SJCRH30 (cell line): ENCODE measurements at regions not wholly inside any gene's neighbourhood (a gene's known extent, or its start where the extent isn't known, plus 50 kb on each side); places are given as distances from the start of the nearest gene placed in this dataset.
A peak's percentile ranks its signal among the peaks of the same experiment; 100 is the strongest.

Source experiments
- DNase-seq, 2 experiments: peaks; one replicate each; pipeline ENCODE4 v3.0.0-alpha.2; 2015 to 2020
- H3K27ac ChIP-seq: fragments of 250-450 bp; sonication (Bioruptor Pico); 2 replicates; pipeline ENCODE4 v1.5.1; 2020; ENCODE audit warnings: mild to moderate bottlenecking, moderate library complexity
- H3K27me3 ChIP-seq: fragments of 250-450 bp; sonication (Bioruptor Pico); 2 replicates; pipeline ENCODE4 v1.5.1; 2020; ENCODE audit warnings: mild to moderate bottlenecking, moderate library complexity
- H3K36me3 ChIP-seq: fragments of 250-450 bp; sonication (Bioruptor Pico); 2 replicates; pipeline ENCODE4 v1.5.1; 2020; ENCODE audit warnings: mild to moderate bottlenecking, moderate library complexity
- H3K4me1 ChIP-seq: fragments of 250-450 bp; sonication (Bioruptor Pico); 2 replicates; pipeline ENCODE4 v1.5.1; 2020; ENCODE audit warnings: mild to moderate bottlenecking, moderate library complexity
- H3K4me3 ChIP-seq: fragments of 250-450 bp; sonication (Bioruptor Pico); 2 replicates; pipeline ENCODE4 v1.5.1; 2020; ENCODE audit warnings: mild to moderate bottlenecking, moderate library complexity
- H3K9me3 ChIP-seq: fragments of 250-450 bp; sonication (Bioruptor Pico); replicated peaks from 2 replicates; pipeline ENCODE4 v1.5.1; 2020; ENCODE audit warnings: mild to moderate bottlenecking, moderate library complexity

GRCh38 chr14:22071006-22071405, 397.4 kb upstream of the OR4E1 start:
- Histone ChIP-seq H3K4me1 (no peaks in the 10 kb centered on the region), H3K36me3 (no peaks in the 10 kb centered on the region), H3K27me3 (no peaks in the 10 kb centered on the region), H3K4me3 (no peak overlapping the region), H3K27ac (no peak overlapping the region), H3K9me3 (no peaks in the 10 kb centered on the region)
- no peak for DNase-seq

- H3K27me3 ChIP-seq, result no peaks in the 10 kb centered on the region
- no peaks in the 10 kb centered on the region for H3K9me3 ChIP-seq
- no peak overlapping the region for H3K27ac ChIP-seq
- no peaks in the 10 kb centered on the region for H3K4me1 ChIP-seq
- H3K36me3 ChIP-seq, result no peaks in the 10 kb centered on the region
- peak in 1 of 2 experiments; percentile 2 for DNase-seq
- H3K4me3 ChIP-seq, result no peak overlapping the region
Observed at GRCh38 chr14:22070119-22070982, 396.7 kb upstream of the OR4E1 start.

GRCh38 chr14:22065347-22065746, 391.7 kb upstream of the OR4E1 start:
- no peaks in the 10 kb centered on the region for H3K9me3 ChIP-seq
- H3K27me3 ChIP-seq, result no peaks in the 10 kb centered on the region
- no peak for DNase-seq
- H3K27ac ChIP-seq, result no peak overlapping the region
- no peaks in the 10 kb centered on the region for H3K4me1 ChIP-seq
- H3K4me3 ChIP-seq, result no peak overlapping the region
- H3K36me3 ChIP-seq, result no peaks in the 10 kb centered on the region

- DNase-seq, result no peak
- no peaks in the 10 kb centered on the region for H3K36me3 ChIP-seq
- 0 out of 2 replicates have a peak, but pooled peaks cover 4% of the 10 kb centered on the region for H3K27me3 ChIP-seq
- no peak overlapping the region for H3K27ac ChIP-seq
- no peak overlapping the region for H3K4me3 ChIP-seq
- no peaks in the 10 kb centered on the region for H3K4me1 ChIP-seq
- 0 out of 2 replicates have a peak, but pooled peaks cover 3% of the 10 kb centered on the region for H3K9me3 ChIP-seq
Observed at GRCh38 chr14:22059201-22059600, 385.6 kb upstream of the OR4E1 start.

- no peak for DNase-seq
- Histone ChIP-seq H3K27ac (no peak overlapping the region), H3K9me3 (0 out of 2 replicates have a peak, but pooled peaks cover 3% of the 10 kb centered on the region), H3K36me3 (no peaks in the 10 kb centered on the region), H3K27me3 (0 out of 2 replicates have a peak, but pooled peaks cover 4% of the 10 kb centered on the region), H3K4me3 (no peak overlapping the region), H3K4me1 (no peaks in the 10 kb centered on the region)
Observed at GRCh38 chr14:22052795-22053194, 379.2 kb upstream of the OR4E1 start.

GRCh38 chr14:22047115-22047514, 373.5 kb upstream of the OR4E1 start:
- DNase-seq, result peak in 1 of 2 experiments; percentile 12
- Histone ChIP-seq H3K9me3 (no peaks in the 10 kb centered on the region), H3K4me1 (no peaks in the 10 kb centered on the region), H3K4me3 (no peak overlapping the region), H3K36me3 (no peaks in the 10 kb centered on the region), H3K27ac (no peak overlapping the region), H3K27me3 (no peaks in the 10 kb centered on the region)

GRCh38 chr14:22046063-22046462, 372.4 kb upstream of the OR4E1 start:
- H3K4me1 ChIP-seq, result no peaks in the 10 kb centered on the region
- H3K4me3 ChIP-seq, result no peak overlapping the region
- H3K27ac ChIP-seq, result no peak overlapping the region
- no peaks in the 10 kb centered on the region for H3K9me3 ChIP-seq
- no peak for DNase-seq
- no peaks in the 10 kb centered on the region for H3K36me3 ChIP-seq
- no peaks in the 10 kb centered on the region for H3K27me3 ChIP-seq

- Histone ChIP-seq H3K9me3 (no peaks in the 10 kb centered on the region), H3K36me3 (no peaks in the 10 kb centered on the region), H3K4me1 (no peaks in the 10 kb centered on the region), H3K27ac (no peak overlapping the region), H3K4me3 (no peak overlapping the region), H3K27me3 (no peaks in the 10 kb centered on the region)
- no peak for DNase-seq
Observed at GRCh38 chr14:22044193-22044592, 370.6 kb upstream of the OR4E1 start.

- no peaks in the 10 kb centered on the region for H3K4me1 ChIP-seq
- no peaks in the 10 kb centered on the region for H3K9me3 ChIP-seq
- H3K27ac ChIP-seq, result no peak overlapping the region
- H3K27me3 ChIP-seq, result no peaks in the 10 kb centered on the region
- DNase-seq, result no peak
- no peaks in the 10 kb centered on the region for H3K36me3 ChIP-seq
- H3K4me3 ChIP-seq, result no peak overlapping the region
Observed at GRCh38 chr14:22040781-22041125, 367.1 kb upstream of the OR4E1 start.

- no peaks in the 10 kb centered on the region for H3K27me3 ChIP-seq
- H3K9me3 ChIP-seq, result no peaks in the 10 kb centered on the region
- no peak overlapping the region for H3K4me3 ChIP-seq
- no peak for DNase-seq
- no peaks in the 10 kb centered on the region for H3K4me1 ChIP-seq
- no peak overlapping the region for H3K27ac ChIP-seq
- H3K36me3 ChIP-seq, result no peaks in the 10 kb centered on the region
Observed at GRCh38 chr14:22039938-22040780, 366.5 kb upstream of the OR4E1 start.

GRCh38 chr14:22036541-22037239, 363.1 kb upstream of the OR4E1 start:
- no peak overlapping the region for H3K4me3 ChIP-seq
- no peak for DNase-seq
- no peaks in the 10 kb centered on the region for H3K27me3 ChIP-seq
- no peaks in the 10 kb centered on the region for H3K36me3 ChIP-seq
- no peaks in the 10 kb centered on the region for H3K9me3 ChIP-seq
- H3K27ac ChIP-seq, result no peak overlapping the region
- H3K4me1 ChIP-seq, result no peaks in the 10 kb centered on the region

GRCh38 chr14:22026527-22026926, 352.9 kb upstream of the OR4E1 start:
- no peak for DNase-seq
- no peaks in the 10 kb centered on the region for H3K9me3 ChIP-seq
- no peak overlapping the region for H3K4me3 ChIP-seq
- no peak overlapping the region for H3K27ac ChIP-seq
- H3K36me3 ChIP-seq, result no peaks in the 10 kb centered on the region
- no peaks in the 10 kb centered on the region for H3K4me1 ChIP-seq
- H3K27me3 ChIP-seq, result 0 out of 2 replicates have a peak, but pooled peaks cover 4% of the 10 kb centered on the region

GRCh38 chr14:22025879-22026278, 352.3 kb upstream of the OR4E1 start:
- no peak for DNase-seq
- Histone ChIP-seq H3K4me1 (no peaks in the 10 kb centered on the region), H3K4me3 (no peak overlapping the region), H3K27me3 (0 out of 2 replicates have a peak, but pooled peaks cover 4% of the 10 kb centered on the region), H3K9me3 (no peaks in the 10 kb centered on the region), H3K36me3 (no peaks in the 10 kb centered on the region), H3K27ac (no peak overlapping the region)

- H3K4me3 ChIP-seq, result no peak overlapping the region
- no peak overlapping the region for H3K27ac ChIP-seq
- no peaks in the 10 kb centered on the region for H3K9me3 ChIP-seq
- H3K27me3 ChIP-seq, result 0 out of 2 replicates have a peak, but pooled peaks cover 4% of the 10 kb centered on the region
- no peak for DNase-seq
- no peaks in the 10 kb centered on the region for H3K4me1 ChIP-seq
- H3K36me3 ChIP-seq, result no peaks in the 10 kb centered on the region
Observed at GRCh38 chr14:22024137-22024536, 350.5 kb upstream of the OR4E1 start.

GRCh38 chr14:22018890-22019289, 345.3 kb upstream of the OR4E1 start:
- Histone ChIP-seq H3K27me3 (no peaks in the 10 kb centered on the region), H3K4me3 (no peak overlapping the region)
- no peak for DNase-seq

More at GRCh38 chr14:22018890-22019289, 345.3 kb upstream of the OR4E1 start:
- no peak overlapping the region for H3K27ac ChIP-seq
- no peaks in the 10 kb centered on the region for H3K36me3 ChIP-seq
- H3K9me3 ChIP-seq, result no peaks in the 10 kb centered on the region
- no peaks in the 10 kb centered on the region for H3K4me1 ChIP-seq
